ENCODE measurements at regions not wholly inside any gene's neighbourhood (a gene's known extent, or its start where the extent isn't known, plus 50 kb on each side); places are given as distances from the start of the nearest gene placed in this dataset.
"Not testable (repeated sequence)": the region's sequence is repeated elsewhere in the genome, so short reads cannot be mapped to it uniquely, and the experiment has no call there.

DNA sequence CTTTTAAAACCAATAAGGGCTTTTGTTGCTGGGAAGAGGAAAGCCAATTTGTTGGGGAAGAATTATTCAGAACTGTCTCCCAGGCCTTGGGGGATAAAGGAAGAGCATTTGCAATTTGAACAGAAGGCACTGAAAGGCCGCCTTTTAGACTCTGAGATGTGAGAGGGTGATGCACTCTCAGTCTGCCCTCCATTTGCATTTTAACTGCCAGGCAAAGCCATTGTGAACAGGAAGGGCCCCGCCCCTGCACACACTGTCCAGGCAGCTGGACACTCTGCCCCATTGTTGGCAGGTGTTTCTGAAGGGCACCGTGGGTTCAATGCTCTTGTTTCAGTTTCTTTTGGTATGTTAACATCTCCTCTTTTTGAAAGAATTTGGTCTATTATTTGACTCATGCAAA, 169.5 kb upstream of the COPS8 start:
- Histone ChIP-seq H3K4me3 (no peak overlapping the region), H3K27ac (no peak overlapping the region)

DNA sequence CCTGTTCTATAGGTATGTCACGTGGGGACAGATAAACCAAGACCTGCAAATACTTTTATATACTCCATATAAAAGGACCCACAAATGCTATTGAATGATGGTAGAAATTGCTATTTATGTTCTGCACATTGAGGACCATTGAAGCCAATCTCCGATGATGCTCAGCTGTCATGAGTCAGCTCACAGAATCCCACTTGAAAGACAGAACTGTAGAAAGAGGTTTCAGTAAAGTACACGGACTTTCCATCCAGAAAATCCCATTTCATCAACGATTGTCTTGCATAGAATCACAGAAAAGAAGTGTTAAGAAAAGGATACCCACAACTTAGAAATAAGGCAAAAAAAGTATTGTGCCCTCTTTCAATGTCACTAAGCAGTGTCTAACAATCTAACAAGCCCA, 169.0 kb upstream of the COPS8 start:
- H3K27ac ChIP-seq, result no peak overlapping the region
- H3K4me3 ChIP-seq, result no peak overlapping the region

DNA sequence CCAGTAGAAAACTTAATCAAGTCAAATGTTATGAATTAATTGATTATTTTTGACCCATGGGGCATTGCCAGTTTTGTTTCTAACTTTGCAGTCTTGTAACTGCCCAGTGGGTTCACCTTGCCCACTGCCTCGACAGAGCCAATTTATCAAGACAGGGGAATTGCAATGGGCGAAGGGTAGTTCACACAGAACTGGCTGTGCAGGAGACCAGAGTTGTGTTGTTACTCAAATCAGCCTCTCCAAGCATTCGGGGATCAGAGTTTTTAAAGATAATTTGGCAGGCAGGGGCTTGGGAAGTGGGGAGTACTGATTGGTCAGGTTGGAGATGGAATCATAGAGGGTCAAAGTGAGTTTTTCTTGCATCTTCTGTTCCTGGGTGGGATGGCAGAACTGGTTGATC, 168.5 kb upstream of the COPS8 start:
- Histone ChIP-seq H3K4me3 (no peak overlapping the region), H3K27ac (no peak overlapping the region)

GRCh38 chr2:236918545-236918944, 167.1 kb upstream of the COPS8 start:
- H3K4me3 ChIP-seq, result no peak overlapping the region

GRCh38 chr2:236919209-236919608, 166.5 kb upstream of the COPS8 start:
- no peak overlapping the region for H3K4me3 ChIP-seq
- no peak overlapping the region for H3K27ac ChIP-seq

More at GRCh38 chr2:236918545-236918944, 167.1 kb upstream of the COPS8 start:
- H3K27ac ChIP-seq, result no peak overlapping the region

DNA sequence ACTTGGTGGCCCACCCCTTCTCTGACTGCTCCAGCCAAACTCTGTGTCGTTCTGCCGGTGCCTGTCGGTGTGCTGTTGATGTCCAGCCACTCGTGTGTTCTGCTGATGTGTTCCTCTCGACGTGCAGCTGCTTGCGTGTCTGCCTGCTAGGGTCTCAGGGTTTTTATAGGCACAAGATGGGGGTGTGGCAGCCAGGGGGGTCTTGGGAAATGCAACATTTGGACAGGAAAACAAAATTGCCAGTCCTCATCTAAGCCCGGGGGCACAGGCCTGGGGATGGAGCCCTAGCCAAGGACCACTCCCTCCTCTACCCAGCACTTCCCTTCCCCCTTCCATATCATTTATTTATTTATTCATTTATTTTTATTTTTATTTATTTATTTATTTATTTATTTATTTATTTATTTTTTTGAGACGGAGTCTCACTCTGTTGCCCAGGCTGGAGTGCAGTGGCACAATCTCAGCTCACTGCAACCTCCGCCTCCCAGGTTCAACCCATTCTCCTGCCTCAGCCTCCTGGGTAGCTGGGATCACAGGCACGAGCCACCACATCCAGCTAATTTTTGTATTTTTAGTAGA, 165.8 kb upstream of the COPS8 start:
- not testable (repeated sequence) for H3K4me3 ChIP-seq, H3K27ac ChIP-seq

DNA sequence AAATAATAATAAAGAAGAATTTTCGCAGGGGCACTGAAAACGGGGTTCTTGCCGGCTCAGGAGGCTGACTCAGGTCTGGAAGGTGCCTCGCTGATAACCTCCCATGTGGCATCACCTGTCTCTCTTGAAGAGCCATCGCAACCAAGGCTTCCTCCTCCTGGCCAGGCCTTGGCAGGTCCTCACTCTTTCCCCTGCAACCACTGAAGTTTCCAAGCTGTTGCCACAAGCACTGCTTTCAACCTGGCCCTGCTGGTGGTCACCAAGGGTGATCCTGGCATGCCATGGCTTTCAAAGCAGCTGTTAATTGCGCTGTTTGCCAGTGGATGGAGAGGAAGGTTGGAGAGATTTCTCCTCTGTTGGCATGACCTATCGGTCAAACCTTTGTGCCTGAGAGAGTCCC, 163.6 kb upstream of the COPS8 start:
- Histone ChIP-seq H3K4me3 (no peak overlapping the region), H3K27ac (no peak overlapping the region)

DNA sequence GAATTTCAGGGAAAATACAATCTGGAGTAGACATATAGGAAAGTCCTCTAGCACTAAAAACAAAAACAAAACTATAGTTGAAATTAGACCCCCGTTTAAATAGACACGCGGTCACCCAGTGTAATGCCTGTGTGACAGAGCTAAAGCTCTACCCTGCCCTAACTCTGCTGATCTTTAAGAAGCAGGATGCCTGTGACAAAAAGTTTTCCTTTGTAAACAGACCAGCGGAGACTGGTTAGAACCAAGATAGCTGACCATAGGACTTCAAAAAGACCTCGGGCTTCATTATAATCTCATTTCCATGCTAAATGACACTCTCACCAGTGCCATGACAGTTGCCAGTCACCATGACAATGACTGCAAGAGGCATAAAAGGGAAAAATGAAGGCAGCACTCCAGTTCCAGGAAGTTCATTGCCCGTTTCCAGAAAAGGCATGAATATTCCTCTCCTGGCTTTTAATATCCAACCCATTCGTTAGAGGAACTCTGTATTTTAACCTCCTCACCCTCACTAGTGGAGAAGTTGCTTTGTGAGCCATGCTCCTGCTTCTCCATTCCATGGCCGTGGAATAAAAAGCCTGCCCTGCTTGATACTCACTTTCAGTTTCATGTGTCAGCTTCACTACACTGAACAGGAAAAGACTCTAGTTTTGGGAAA, 157.2 kb upstream of the COPS8 start:
- Histone ChIP-seq H3K4me3 (peak overlapping the region in 4 of 7 experiments; percentile 2 to 13 (median 2)), H3K27ac (peak overlapping the region in 10 of 21 experiments; percentile 32 to 77 (median 56))

GRCh38 chr2:236932831-236933361, 152.8 kb upstream of the COPS8 start:
- Histone ChIP-seq H3K27ac (no peak overlapping the region), H3K4me3 (no peak overlapping the region)

DNA sequence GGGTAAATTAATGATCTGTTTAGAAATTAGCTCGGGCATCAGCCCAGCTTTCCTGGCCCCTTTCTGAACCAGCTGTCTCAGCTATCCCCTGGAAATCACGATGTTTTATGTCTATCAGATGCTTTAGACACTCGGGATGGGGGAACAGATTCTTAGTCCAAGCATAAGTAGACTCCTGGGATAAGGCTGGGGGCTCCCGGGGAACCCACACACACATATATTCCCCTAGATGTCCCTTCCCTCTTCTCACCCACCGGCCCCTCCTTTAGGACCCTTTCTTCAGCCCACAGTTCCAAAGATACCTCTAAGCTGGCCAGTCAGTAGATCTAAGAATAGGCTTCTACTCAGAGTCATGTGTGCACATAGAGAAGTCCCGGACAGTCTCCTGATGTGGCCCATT, 151.5 kb upstream of the COPS8 start:
- H3K27ac ChIP-seq, result no peak overlapping the region

GRCh38 chr2:236934656-236935055, 151.0 kb upstream of the COPS8 start:
- Histone ChIP-seq H3K4me3 (no peak overlapping the region), H3K27ac (no peak overlapping the region)

More for the DNA sequence above, 151.5 kb upstream of the COPS8 start:
- H3K4me3 ChIP-seq, result no peak overlapping the region

DNA sequence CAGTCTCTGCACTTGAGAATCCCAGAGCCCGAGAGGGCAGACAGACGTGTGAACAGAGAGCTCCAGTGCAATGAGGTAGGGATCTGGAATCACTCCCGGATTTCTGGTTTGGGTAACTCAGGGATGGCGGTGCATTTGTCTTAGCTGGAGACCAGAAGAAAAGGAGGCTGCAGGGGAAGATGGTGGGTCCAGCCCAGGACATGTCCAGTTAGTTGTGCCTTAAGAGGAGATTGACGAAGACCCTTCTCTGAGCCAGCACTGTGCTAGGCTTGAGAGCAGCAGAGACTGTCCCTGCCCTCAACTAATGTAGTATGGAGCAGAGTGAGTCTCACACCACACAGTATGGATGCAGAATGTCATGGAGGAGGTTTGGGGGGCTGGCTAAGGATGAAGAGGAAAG, 150.6 kb upstream of the COPS8 start:
- no peak overlapping the region for H3K27ac ChIP-seq
- no peak overlapping the region for H3K4me3 ChIP-seq

GRCh38 chr2:236935631-236936445, 149.9 kb upstream of the COPS8 start:
- H3K27ac ChIP-seq, result no peak overlapping the region
- no peak overlapping the region for H3K4me3 ChIP-seq

- H3K4me3 ChIP-seq, result no peak overlapping the region
- no peak overlapping the region for H3K27ac ChIP-seq
These were observed 149.2 kb upstream of the COPS8 start for GRCh38 chr2:236936446-236936940.

DNA sequence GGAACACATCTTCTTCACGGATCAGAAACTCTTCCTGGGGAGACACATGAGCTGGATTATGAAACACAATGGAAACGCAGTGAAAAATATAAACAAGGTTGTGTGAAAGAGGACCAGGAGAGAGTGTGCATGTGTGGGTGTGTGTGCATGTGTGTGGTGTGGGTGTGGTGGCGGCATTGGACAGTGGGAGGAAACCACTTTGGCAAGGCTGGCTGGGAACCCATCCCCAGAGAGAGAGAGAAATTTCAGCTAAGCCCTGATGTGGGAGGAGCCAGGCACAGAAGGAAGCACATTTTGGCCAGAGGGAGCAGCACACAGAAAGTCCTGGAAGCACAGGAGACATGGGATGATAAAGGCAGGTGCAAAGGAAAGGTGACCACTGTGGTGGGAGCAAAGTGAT, 147.6 kb upstream of the COPS8 start:
- no peak overlapping the region for H3K27ac ChIP-seq

GRCh38 chr2:236939271-236939670, 146.4 kb upstream of the COPS8 start:
- Histone ChIP-seq H3K4me3 (no peak overlapping the region), H3K27ac (no peak overlapping the region)

More for the DNA sequence above, 147.6 kb upstream of the COPS8 start:
- no peak overlapping the region for H3K4me3 ChIP-seq

DNA sequence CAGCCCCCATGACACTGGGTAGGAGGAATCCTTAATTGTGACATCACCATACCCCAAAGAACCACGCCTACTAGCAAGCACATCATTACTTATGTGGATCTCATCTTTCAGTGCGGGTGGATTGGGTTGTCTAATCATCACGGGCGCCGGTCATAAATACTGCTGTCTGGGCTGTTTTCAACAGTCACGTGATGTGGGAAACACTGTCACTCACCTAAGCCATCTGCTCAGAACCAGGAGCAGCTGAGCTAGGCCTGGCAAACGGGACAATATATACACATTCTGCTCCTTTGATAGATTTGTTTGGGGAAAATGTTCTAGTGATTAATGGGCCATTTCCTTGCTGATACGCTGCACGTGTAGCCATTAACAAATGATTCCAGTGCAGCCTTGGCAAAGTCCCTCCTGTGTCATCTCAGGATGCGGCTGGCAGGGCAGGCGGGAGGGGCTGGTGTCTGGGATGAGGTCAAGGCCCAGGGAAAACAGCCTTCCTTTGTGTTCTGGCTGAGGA, 145.9 kb upstream of the COPS8 start:
- Histone ChIP-seq H3K27ac (no peak overlapping the region), H3K4me3 (no peak overlapping the region)

GRCh38 chr2:236940497-236940896, 145.2 kb upstream of the COPS8 start:
- Histone ChIP-seq H3K4me3 (no peak overlapping the region), H3K27ac (no peak overlapping the region)

DNA sequence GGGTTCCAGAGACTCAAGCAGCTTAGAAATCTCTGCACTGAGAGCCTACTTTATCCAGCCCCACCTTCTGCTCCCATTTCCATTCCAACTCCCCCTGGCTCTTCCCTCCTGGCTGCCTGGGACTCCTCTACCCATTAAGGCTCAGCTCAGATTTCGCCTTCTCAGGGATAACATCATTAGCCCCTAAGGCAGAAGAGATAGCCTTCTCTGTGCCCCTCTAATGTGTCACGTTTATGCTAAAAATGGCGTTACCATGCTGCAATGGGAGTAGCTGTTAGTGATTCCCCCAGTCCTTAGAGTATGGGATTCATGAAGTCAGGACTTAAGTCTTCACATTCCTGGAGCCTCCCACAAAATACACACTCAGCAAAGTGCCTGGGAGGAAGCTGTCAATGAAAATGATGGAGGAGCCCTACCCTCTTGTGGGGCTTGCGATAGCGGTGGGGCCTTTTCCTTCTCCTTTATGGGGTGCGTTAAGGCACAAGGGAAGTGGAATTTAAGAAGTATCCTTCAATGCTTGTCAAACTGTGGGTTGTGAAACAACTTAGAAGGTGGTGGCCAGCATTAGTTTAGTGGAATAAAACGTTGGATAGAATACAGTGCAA, 144.7 kb upstream of the COPS8 start:
- Histone ChIP-seq H3K4me3 (no peak overlapping the region), H3K27ac (no peak overlapping the region)

GRCh38 chr2:236941551-236941950, 144.1 kb upstream of the COPS8 start:
- Histone ChIP-seq H3K4me3 (no peak overlapping the region), H3K27ac (no peak overlapping the region)

All from skin epidermis (tissue), 12 donors.